Gastroesophageal sphincter (tissue), 4 donors: ENCODE measurements at regions not wholly inside any gene's neighbourhood (a gene's known extent, or its start where the extent isn't known, plus 50 kb on each side); places are given as distances from the start of the nearest gene placed in this dataset.

Experiments
- ATAC-seq: fragments of 150-250 bp; one replicate; pipeline ENCODE4 v1.9.1; 2016; ENCODE audit warnings: mild to moderate bottlenecking, moderate library complexity
- H3K27ac ChIP-seq, 4 donors: fragments of 200-600 bp; sonication (generic) in 3 of 4; 1 replicate in 3 of 4; 2 replicates in 1 of 4; pipeline ENCODE4 v1.5.1; 2016 to 2019
- H3K27me3 ChIP-seq: fragments of 200-600 bp; sonication (generic); one replicate; pipeline ENCODE4 v1.5.1; 2019
- H3K36me3 ChIP-seq, 2 donors: fragments of 200-600 bp; sonication (generic); one replicate each; pipeline ENCODE4 v1.5.1; 2019; ENCODE audit warnings: control low read depth in 1 of 2
- H3K4me1 ChIP-seq, 3 donors: fragments of 200-600 bp; sonication (generic); 1 replicate in 2 of 3; 2 replicates in 1 of 3; pipeline ENCODE4 v1.5.1; 2016 to 2019; ENCODE audit warnings: control low read depth in 2 of 3
- H3K4me3 ChIP-seq, 2 donors: fragments of 200-600 bp; sonication (generic); one replicate each; pipeline ENCODE4 v1.5.1; 2019; ENCODE audit warnings: mild to moderate bottlenecking in 1 of 2, moderate library complexity in 1 of 2
- H3K9me3 ChIP-seq, 3 donors: fragments of 200-600 bp; sonication (generic); one replicate each; pipeline ENCODE4 v1.5.1; 2017 to 2019; ENCODE audit warnings: control low read depth in 2 of 3
- CTCF ChIP-seq, 4 experiments: fragments of 200-600 bp in 2 of 4; fragments of 450-650 bp in 2 of 4; sonication (generic) in 1 of 4; IDR thresholded peaks; one replicate each; pipeline ENCODE4 v1.5.1; 2017 to 2019; ENCODE audit warnings: antibody characterized with exemption in 4 of 4, mild to moderate bottlenecking in 2 of 4, moderate library complexity in 2 of 4
- EP300 ChIP-seq: sonication (generic); formaldehyde crosslinking; IDR thresholded peaks from one replicate; pipeline ENCODE4 v1.6.1; 2017; ENCODE audit warnings: antibody characterized with exemption, mild to moderate bottlenecking
- POLR2A ChIP-seq, 2 donors: fragments of 450-650 bp; IDR thresholded peaks; one replicate each; pipeline ENCODE4 v1.6.1; 2017; ENCODE audit warnings: antibody characterized with exemption in 2 of 2, mild to moderate bottlenecking in 2 of 2, moderate library complexity in 1 of 2
- POLR2AphosphoS5 ChIP-seq: sonication (generic); formaldehyde crosslinking; IDR thresholded peaks from one replicate; pipeline ENCODE4 v1.6.1; 2017; ENCODE audit warnings: antibody characterized with exemption
- WGBS, 2 donors: methylation state at CpG; one replicate each; pipeline ENCODE4 v1.1.5; 2018; ENCODE audit warnings: low coverage in 1 of 2; 5-methylcytosine and 5-hydroxymethylcytosine counted together

GRCh38 chr5:87867281-87867680 lies 401.4 kb downstream of the TMEM161B start:
- Histone ChIP-seq H3K27ac (no peak overlapping the region), H3K4me3 (no peak overlapping the region), H3K27me3 (no peaks in the 10 kb centered on the region), H3K36me3 (no peaks in the 10 kb centered on the region), H3K9me3 (no peaks in the 10 kb centered on the region), H3K4me1 (no peaks in the 10 kb centered on the region)
- TF ChIP-seq EP300, result no peak
- no peak for TF ChIP-seq CTCF (IDR thresholded peaks at IDR 0.05)
- no peak for TF ChIP-seq POLR2AphosphoS5
- TF ChIP-seq POLR2A (IDR thresholded peaks at IDR 0.05), result no peak
- WGBS, 2 donors, result 41 to 71% methylated on average over 4 of the region's 4 CpGs
- ATAC-seq, result no peak

- ATAC-seq, result no peak
- 69 to 82% methylated on average over 2 of the region's 2 CpGs for WGBS, 2 donors
- TF ChIP-seq CTCF (IDR thresholded peaks at IDR 0.05) (no peak), POLR2A (IDR thresholded peaks at IDR 0.05) (no peak), POLR2AphosphoS5 (no peak), EP300 (no peak)
- Histone ChIP-seq H3K4me3 (no peak overlapping the region), H3K9me3 (no peaks in the 10 kb centered on the region), H3K4me1 (no peaks in the 10 kb centered on the region), H3K27me3 (no peaks in the 10 kb centered on the region), H3K27ac (no peak overlapping the region), H3K36me3 (no peaks in the 10 kb centered on the region)
Measured at GRCh38 chr5:87853541-87853940, 415.1 kb downstream of the TMEM161B start.

GRCh38 chr5:87851603-87852002 lies 417.0 kb downstream of the TMEM161B start:
- Histone ChIP-seq H3K27ac (no peak overlapping the region), H3K9me3 (no peaks in the 10 kb centered on the region), H3K27me3 (no peaks in the 10 kb centered on the region), H3K4me1 (no peaks in the 10 kb centered on the region), H3K36me3 (no peaks in the 10 kb centered on the region), H3K4me3 (no peak overlapping the region)
- TF ChIP-seq EP300, result no peak
- no peak for TF ChIP-seq POLR2A (IDR thresholded peaks at IDR 0.05)
- TF ChIP-seq CTCF (IDR thresholded peaks at IDR 0.05), result no peak
- TF ChIP-seq POLR2AphosphoS5, result no peak
- ATAC-seq, result no peak

GRCh38 chr5:87850843-87851242 lies 417.8 kb downstream of the TMEM161B start:
- WGBS, 2 donors, result 81 to 88% methylated on average over 3 of the region's 3 CpGs
- ATAC-seq, result no peak

More at GRCh38 chr5:87850843-87851242, 417.8 kb downstream of the TMEM161B start:
- Histone ChIP-seq H3K9me3 (no peaks in the 10 kb centered on the region), H3K4me1 (no peaks in the 10 kb centered on the region), H3K27me3 (no peaks in the 10 kb centered on the region), H3K27ac (no peak overlapping the region), H3K4me3 (no peak overlapping the region), H3K36me3 (no peaks in the 10 kb centered on the region)
- TF ChIP-seq CTCF (IDR thresholded peaks at IDR 0.05) (no peak), POLR2A (IDR thresholded peaks at IDR 0.05) (no peak), POLR2AphosphoS5 (no peak), EP300 (no peak)
